Left cardiac atrium (tissue), 4 donors: ENCODE measurements at regions not wholly inside any gene's neighbourhood (a gene's known extent, or its start where the extent isn't known, plus 50 kb on each side); places are given as distances from the start of the nearest gene placed in this dataset.

Experiments
- ATAC-seq, 2 donors: fragments of 200-7000 bp; cut with Tn5 transposase; one replicate each; pipeline ENCODE4 v1.9.1; 2020; ENCODE audit warnings: mild to moderate bottlenecking in 2 of 2, moderate library complexity in 2 of 2
- DNase-seq: peaks from one replicate; pipeline ENCODE4 v3.0.0-alpha.2; 2020
- intact Hi-C, 2 donors: fragments of 100-400 bp; cut with DNase I; formaldehyde crosslinking; loops; one replicate each; pipeline versions ENCODE4 v1.14.1 to v1.15.1; 2022 to 2023
- donor health status: DM: no; HTN: yes; CAD: no.
- donor health status: DM: no; HTN: yes; CAD: no; lungs with severe emphysema.
- donor health status: DM: yes; HTN: yes; CAD: no.
- donor health status: Dilated cardiomyopathy.

DNA sequence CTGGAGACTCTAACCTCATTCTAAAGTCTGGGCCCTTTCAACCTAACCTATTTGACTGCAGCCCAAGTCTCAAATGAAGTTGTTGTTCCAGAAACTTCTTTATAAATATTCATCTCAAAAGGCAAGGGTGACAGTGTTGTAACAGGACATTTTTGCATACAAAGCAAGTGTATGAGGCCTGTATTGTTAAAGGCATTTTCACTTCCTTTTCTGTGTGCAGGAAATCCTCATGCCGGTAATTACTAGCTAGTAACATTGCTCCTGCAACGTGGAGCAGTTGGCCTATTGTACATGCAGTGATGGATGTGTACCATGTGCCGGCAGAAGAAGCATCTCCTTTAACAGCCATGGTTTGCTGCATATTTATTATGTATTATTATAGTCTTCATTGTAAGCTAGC is 156.5 kb upstream of the RMST start:
- DNase-seq (no peak), ATAC-seq (no peak)
- intact Hi-C loops = loop anchor here in 1 of 2 donors (10.0 kb wide), 1 partner anchor 321 kb away; no protein-coding TSS in a partner anchor

- ATAC-seq = no peak
- intact Hi-C loops = loop anchor here in 1 of 2 donors (2.0 to 10.0 kb wide), 2 partner anchors 324 to 730 kb away; no protein-coding TSS in a partner anchor
- no peak for DNase-seq
Measured at GRCh38 chr12:97308576-97309198, 153.9 kb upstream of the RMST start.

- ATAC-seq = no peak
- intact Hi-C loops = loop anchor here (2.0 to 10.0 kb wide), 3 partner anchors 325 to 731 kb away; no protein-coding TSS in a partner anchor
- no peak for DNase-seq
Measured at GRCh38 chr12:97309921-97310320, 152.7 kb upstream of the RMST start.

GRCh38 chr12:97312570-97313135 is 150.0 kb upstream of the RMST start:
- DNase-seq (no peak), ATAC-seq (no peak)
- intact Hi-C loops = loop anchor here in 1 of 2 donors (10.0 kb wide), 1 partner anchor 728 kb away; no protein-coding TSS in a partner anchor

GRCh38 chr12:97313471-97314190 is 149.0 kb upstream of the RMST start:
- intact Hi-C loops = loop anchor here in 1 of 2 donors (10.0 kb wide), 1 partner anchor 729 kb away; no protein-coding TSS in a partner anchor
- ATAC-seq = no peak
- no peak for DNase-seq

- DNase-seq (no peak), ATAC-seq (no peak)
- intact Hi-C loops = loop anchor here in 1 of 2 donors (10.0 kb wide), 1 partner anchor 732 kb away; no protein-coding TSS in a partner anchor
Measured at GRCh38 chr12:97316321-97316720, 146.3 kb upstream of the RMST start.

DNA sequence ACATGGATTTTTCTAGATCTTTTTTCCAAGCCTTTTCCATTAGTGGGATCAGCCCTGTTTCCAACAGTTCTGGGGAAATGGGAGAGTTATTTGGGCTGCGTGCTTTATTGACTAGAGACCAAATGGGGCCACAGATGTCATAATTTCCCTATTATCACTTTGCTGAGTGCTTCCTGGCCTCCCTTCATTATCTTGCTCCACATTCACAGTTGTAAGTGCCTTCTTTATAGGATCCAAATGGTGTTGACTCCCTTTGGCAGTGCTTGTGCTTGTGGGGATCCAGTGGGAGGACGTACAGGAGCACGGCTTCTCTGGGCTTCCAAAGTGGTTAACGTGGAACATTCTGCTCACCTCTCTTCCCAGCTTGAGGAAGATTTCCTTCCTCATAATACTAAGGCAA is 141.0 kb upstream of the RMST start:
- intact Hi-C loops = no loop called here
- DNase-seq = no peak
- no peak for ATAC-seq

GRCh38 chr12:97322388-97322787 is 140.2 kb upstream of the RMST start:
- ATAC-seq = no peak
- DNase-seq = no peak
- intact Hi-C loops = no loop called here

DNA sequence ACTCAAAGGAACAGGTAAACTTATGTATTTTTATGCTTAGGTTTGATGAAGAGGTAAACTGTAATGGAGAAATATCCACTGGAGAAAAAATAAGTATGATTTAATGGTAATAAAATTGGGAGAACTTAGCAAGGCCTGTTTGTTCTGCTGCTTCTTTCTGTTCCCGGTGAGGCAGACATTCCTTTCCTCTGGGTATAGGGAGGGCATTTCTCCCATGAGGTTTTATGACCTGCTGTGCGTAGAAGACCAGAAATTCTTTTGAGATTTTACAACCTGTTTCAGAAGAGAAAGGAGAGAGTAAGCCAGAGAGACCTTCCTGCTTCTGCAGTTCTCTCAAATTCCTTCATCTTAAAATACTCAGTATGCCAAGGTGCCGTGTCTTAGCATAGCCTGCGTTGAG is 139.4 kb upstream of the RMST start:
- DNase-seq (no peak), ATAC-seq (no peak)
- intact Hi-C loops = no loop called here

- intact Hi-C loops = no loop called here
- DNase-seq (no peak), ATAC-seq (no peak)
Measured at GRCh38 chr12:97324471-97324870, 138.1 kb upstream of the RMST start.

- no peak for DNase-seq
- intact Hi-C loops = no loop called here
- ATAC-seq = no peak
Measured at GRCh38 chr12:97335115-97335514, 127.5 kb upstream of the RMST start.

DNA sequence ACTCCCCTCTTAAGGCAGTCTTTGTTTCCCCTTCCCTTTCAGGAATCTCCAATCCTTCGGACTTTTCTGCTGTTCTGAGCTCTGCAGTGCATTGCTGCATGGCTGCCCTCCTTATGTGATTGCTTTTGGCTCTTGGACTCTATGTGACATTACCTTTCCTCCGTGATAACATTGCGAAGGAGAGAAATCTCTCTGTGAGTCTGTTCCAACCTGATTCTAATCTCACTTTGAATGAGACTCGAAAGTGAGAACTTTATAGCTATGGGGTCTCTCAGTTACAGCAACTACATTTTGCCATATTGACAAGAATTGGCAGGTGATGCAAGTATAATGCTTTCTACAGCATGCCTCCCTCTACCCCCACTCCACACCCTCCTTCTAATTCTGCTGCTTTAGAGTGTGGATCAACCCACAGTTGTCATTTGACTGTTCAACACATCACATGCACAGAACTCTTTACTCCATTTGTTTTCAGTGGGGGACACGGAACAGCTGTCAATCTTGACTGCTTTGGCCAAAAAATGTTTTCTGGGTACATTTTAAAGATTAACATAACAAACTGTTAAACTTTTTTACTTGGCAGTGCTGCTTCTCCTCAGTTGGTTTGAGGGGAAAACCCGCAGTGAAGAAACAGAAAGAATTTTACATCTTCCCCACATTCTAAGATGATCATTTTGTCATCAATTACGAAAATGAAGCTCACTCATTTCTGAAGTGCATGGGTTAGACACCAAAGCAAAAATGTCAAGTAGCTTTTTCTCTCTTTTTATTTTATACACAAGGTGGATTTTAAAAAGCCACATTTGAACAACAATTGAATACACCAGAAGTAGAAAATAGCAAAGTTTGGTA is 125.5 kb upstream of the RMST start:
- ATAC-seq = no peak
- intact Hi-C loops = no loop called here
- DNase-seq = no peak

DNA sequence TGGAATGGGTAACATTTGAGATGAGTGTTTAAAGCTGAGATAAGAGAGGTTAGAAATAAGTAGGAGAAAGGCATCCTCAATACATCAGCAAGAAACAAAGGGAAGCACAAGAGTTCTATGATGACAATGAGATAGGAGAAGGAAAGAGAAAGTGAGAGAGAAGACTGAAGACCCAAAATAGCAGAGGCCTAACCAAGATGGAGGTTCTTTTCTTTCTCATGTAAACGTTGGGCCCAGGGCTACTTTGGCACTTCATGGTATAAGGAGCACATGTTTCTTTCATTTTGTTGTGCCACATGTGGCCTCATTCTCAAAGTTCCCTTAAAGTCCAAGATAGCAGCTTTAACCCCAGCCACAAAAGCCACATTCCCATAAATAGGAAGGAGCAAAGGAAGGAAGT is 120.5 kb upstream of the RMST start:
- intact Hi-C loops = no loop called here
- no peak for DNase-seq
- ATAC-seq = no peak

DNA sequence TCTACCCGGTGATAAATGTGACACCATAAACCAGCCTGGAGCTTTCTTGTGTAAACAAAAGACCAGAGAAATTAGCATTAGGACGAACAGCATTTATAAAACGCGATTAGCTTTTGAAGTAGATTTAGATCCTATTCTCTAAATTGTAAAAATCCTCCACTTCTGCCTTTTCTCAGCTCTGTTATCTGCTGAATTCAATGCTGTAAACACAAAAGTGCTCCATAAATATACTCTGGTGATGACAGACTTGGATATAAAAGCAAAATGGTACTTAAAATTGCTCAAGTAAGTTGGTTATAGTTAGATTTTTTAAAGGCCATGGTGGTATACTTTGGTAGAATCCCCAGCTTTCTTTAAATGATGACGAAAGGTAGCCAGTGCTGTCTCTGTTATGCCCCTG is 114.6 kb upstream of the RMST start:
- DNase-seq (no peak), ATAC-seq (no peak)
- intact Hi-C loops = no loop called here

DNA sequence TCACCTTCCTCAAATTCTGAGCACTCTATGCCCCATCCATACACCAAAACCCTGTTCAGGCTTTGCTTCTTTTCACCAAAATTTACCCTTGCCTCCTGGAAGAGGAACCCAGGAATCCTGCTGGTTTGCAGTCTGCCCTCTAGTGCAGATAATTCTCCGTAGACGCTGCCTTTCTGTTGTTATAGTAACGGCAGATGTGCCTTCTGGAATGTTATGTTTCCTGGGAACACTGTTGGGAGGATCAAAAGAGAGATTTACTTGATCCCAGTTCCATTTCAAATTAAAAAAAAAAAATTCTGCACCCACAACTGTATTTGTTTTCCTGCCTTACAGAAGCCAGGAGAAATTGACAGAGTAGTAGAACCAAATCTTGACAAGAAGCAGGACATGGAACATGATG is 104.2 kb upstream of the RMST start:
- intact Hi-C loops = no loop called here
- ATAC-seq = no peak

DNA sequence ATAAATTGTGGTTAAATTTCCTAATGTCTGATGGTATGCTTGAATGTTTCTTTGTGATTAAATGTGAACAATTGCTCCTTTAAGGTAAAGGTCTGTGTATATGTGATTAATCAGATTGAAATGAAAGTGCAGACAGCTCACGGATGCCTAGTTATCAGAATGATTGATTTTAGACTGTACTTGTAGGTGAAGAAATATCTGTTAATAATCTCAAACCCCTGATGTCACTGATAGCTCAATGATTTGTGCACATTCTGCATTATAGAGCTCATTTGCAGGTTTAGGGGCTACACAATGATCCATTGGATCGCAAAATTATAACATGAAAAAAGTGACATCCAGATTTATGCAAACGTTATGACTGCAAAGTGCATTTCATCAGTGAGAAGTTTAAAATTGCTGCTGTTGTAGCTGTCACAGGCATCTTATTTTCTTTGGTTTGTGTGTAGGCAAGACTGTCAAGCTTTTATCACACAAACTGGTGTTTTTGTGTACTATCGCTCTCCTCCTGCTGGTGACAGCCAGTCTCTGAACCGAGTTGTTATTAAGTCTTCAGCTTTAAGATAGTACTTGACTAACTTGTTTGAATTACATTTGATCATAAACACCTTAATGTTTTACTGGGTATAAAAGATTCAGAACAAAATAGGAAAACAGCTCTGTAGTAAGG is 103.4 kb upstream of the RMST start:
- DNase-seq (no peak), ATAC-seq (no peak)
- intact Hi-C loops = no loop called here

More for the DNA sequence above, 104.2 kb upstream of the RMST start:
- DNase-seq = no peak

GRCh38 chr12:97363693-97364092 is 98.9 kb upstream of the RMST start:
- ATAC-seq (no peak), DNase-seq (no peak)
- intact Hi-C loops = no loop called here

- DNase-seq = no peak
- no peak for ATAC-seq
- intact Hi-C loops = no loop called here
Measured at GRCh38 chr12:97368462-97369163, 94.0 kb upstream of the RMST start.
